ENCODE measurements at regions not wholly inside any gene's neighbourhood (a gene's known extent, or its start where the extent isn't known, plus 50 kb on each side); places are given as distances from the start of the nearest gene placed in this dataset.

- TF ChIP-seq ZBTB40 (IDR thresholded peaks at IDR 0.05; ENCODE audit: borderline replicate concordance), result no peak
- TF ChIP-seq MTA2 (IDR thresholded peaks at IDR 0.05; ENCODE audit: low read depth), result no peak
- TF ChIP-seq RB1 (IDR thresholded peaks at IDR 0.05; ENCODE audit: borderline replicate concordance), result no peak
These were observed 165.6 kb downstream of the PLPP3 start (continued) for GRCh38 chr1:56413671-56414199.

- Histone ChIP-seq H2AFZ (ENCODE audit: control insufficient read depth, low read depth, low read length) (no peak overlapping the region), H3K27ac (ENCODE audit: control insufficient read depth, insufficient read depth) (no peak overlapping the region), H3K79me2 (ENCODE audit: control insufficient read depth, insufficient read depth, low read length) (no peaks in the 10 kb centered on the region), H3K4me1 (ENCODE audit: control insufficient read depth, insufficient read depth, low read length) (no peaks in the 10 kb centered on the region), H3K9me3 (replicated peaks; ENCODE audit: control insufficient read depth, insufficient read depth, low read length) (no peaks in the 10 kb centered on the region), H4K20me1 (ENCODE audit: control insufficient read depth, insufficient read depth) (no peaks in the 10 kb centered on the region), H3K36me3 (ENCODE audit: control insufficient read depth in 2 of 2, insufficient read depth in 2 of 2, low read length in 1 of 2) (no peaks in the 10 kb centered on the region), H3K4me2 (ENCODE audit: control insufficient read depth, insufficient read depth) (no peak overlapping the region), H3K27me3 (replicated peaks in 1 of 2; ENCODE audit: control insufficient read depth in 2 of 2, insufficient read depth in 2 of 2, low read length in 1 of 2) (no peaks in the 10 kb centered on the region), H3K9ac (ENCODE audit: control insufficient read depth, insufficient read depth, low read length) (no peak overlapping the region), H3K4me3 (no peak overlapping the region)
- ATAC-seq (no peak), DNase-seq (ENCODE audit: low read depth, low spot score) (no peak), FAIRE-seq (no peak)
- no TSS peak for BruUV-seq (replicated peaks)
- RAD21 ChIA-PET (ENCODE audit: unreplicated experiment), result interaction anchor here (0.7 to 7.7 kb wide), 7 partner anchors 58 to 933 kb away, joined by 3 to 146 read pairs (median 4); partner anchors contain the start of gene PLPP3
- WGBS (ENCODE audit: insufficient coverage, insufficient replicate concordance, low lambda C conversion rate, missing lambda C conversion rate), result 48% methylated on average over 13 of the region's 13 CpGs
- POLR2A ChIA-PET, result interaction anchor here (0.8 kb wide), 1 partner anchor 166 kb away, joined by 3 read pairs; no protein-coding TSS in a partner anchor
- 0 out of 6 replicates have a peak, but pooled peaks of 1 of the 3 experiments have one; percentile 4 for TF ChIP-seq CTCF (IDR thresholded peaks at IDR 0.05 in 2 of 3, conservative IDR thresholded peaks at IDR 0.05 in 1 of 3; ENCODE audit: control insufficient read depth in 2 of 3, extremely low read depth in 1 of 3, insufficient read depth in 1 of 3, low read depth in 3 of 3, low read length in 3 of 3)
- TF ChIP-seq KDM1A (IDR thresholded peaks at IDR 0.05; ENCODE audit: borderline replicate concordance), result no peak
- no peak for TF ChIP-seq SMC3 (IDR thresholded peaks at IDR 0.05; ENCODE audit: borderline replicate concordance, low read length)
- TF ChIP-seq TARDBP (IDR thresholded peaks at IDR 0.05; ENCODE audit: borderline replicate concordance), result no peak
- TF ChIP-seq SREBF2 (IDR thresholded peaks at IDR 0.05; ENCODE audit: low read length), result no peak
- TF ChIP-seq IRF3 (IDR thresholded peaks at IDR 0.05), result no peak
- intact Hi-C loops (cut with micrococcal nuclease; ENCODE audit: unreplicated experiment), result no loop called here
- in situ Hi-C loops (cut with MboI), result no loop called here
- CTCF ChIA-PET, result interaction anchor here (2.9 to 12.9 kb wide), 4 partner anchors 10 to 168 kb away, joined by 10 to 257 read pairs (median 26); partner anchors contain the start of gene PLPP3
- SMC1A ChIA-PET (ENCODE audit: uncharacterized antibody, unreplicated experiment), result interaction anchor here (0.6 to 14.2 kb wide), 13 partner anchors 10 to 206 kb away, joined by 3 to 154 read pairs (median 4); partner anchors contain the start of gene PLPP3
These were observed 167.7 kb downstream of the PLPP3 start for GRCh38 chr1:56411484-56412180.
